H1 (cell line): ENCODE measurements at regions not wholly inside any gene's neighbourhood (a gene's known extent, or its start where the extent isn't known, plus 50 kb on each side); places are given as distances from the start of the nearest gene placed in this dataset.

Experiments used
- CTCF ChIA-PET: fragments of 300-600 bp; sonication (Branson Sonifier 250); formaldehyde crosslinking; loops from one replicate; lab custom pipeline; 2021; ENCODE audit not compliant: partially characterized antibody; lab: Charles Lee
- POLR2A ChIA-PET: fragments of 300-600 bp; sonication (Branson Sonifier 250); formaldehyde crosslinking; loops from one replicate; lab custom pipeline; 2021; ENCODE audit warnings: inconsistent platforms; ENCODE audit not compliant: partially characterized antibody; lab: Charles Lee
- DNase-seq, 2 experiments: peaks; one replicate each; pipeline versions ENCODE4 v3.0.0 to v3.0.0-alpha.2; 2010 to 2022; ENCODE audit warnings: low spot score in 2 of 2, low read depth in 1 of 2, mixed read lengths in 1 of 2
- FAIRE-seq: peaks from 2 replicates; lab custom pipeline; 2011; peaks lifted over from hg19 to GRCh38; lab: Jason Lieb, UNC
- H2AFZ ChIP-seq: 2 replicates; pipeline ENCODE4 v1.8.1; 2012; ENCODE audit warnings: low read length, inconsistent platforms
- H2AK5ac ChIP-seq: 2 replicates; pipeline ENCODE4 v1.6.1; 2013; ENCODE audit warnings: low read depth, low read length
- H2BK120ac ChIP-seq: replicated peaks from 2 replicates; pipeline ENCODE3; 2013; ENCODE audit warnings: low read depth, low read length, inconsistent platforms
- H2BK12ac ChIP-seq: 2 replicates; pipeline ENCODE4 v1.6.1; 2013; ENCODE audit warnings: low read depth, low read length
- H2BK15ac ChIP-seq: 2 replicates; pipeline ENCODE4 v1.6.1; 2013; ENCODE audit warnings: low read length
- H2BK20ac ChIP-seq: 2 replicates; pipeline ENCODE4 v1.6.1; 2013; ENCODE audit warnings: low read length
- H2BK5ac ChIP-seq: 2 replicates; pipeline ENCODE4 v1.6.1; 2013; ENCODE audit warnings: low read depth, low read length
- H3K14ac ChIP-seq: 2 replicates; pipeline ENCODE4 v1.6.1; 2013; ENCODE audit warnings: inconsistent platforms; ENCODE audit not compliant: insufficient read length
- H3K18ac ChIP-seq: 2 replicates; pipeline ENCODE4 v1.6.1; 2013; ENCODE audit warnings: low read length; ENCODE audit errors: extremely low read depth
- H3K23ac ChIP-seq: 2 replicates; pipeline ENCODE4 v1.6.1; 2013; ENCODE audit warnings: inconsistent platforms; ENCODE audit not compliant: insufficient read length
- H3K23me2 ChIP-seq: 2 replicates; pipeline ENCODE4 v1.6.1; 2013; ENCODE audit warnings: low read depth, low read length
- H3K27ac ChIP-seq: 2 replicates; pipeline ENCODE4 v1.6.1; 2011; ENCODE audit warnings: low read depth, low read length, inconsistent platforms
- H3K27me3 ChIP-seq, 4 experiments: replicated peaks in 1 of 4; 1 replicate in 1 of 4; 2 replicates in 3 of 4; pipeline versions ENCODE4 v1.6.1 to v1.8.1; 2011 to 2013; ENCODE audit warnings: low read length in 3 of 4, mild to moderate bottlenecking in 3 of 4, inconsistent platforms in 2 of 4, mixed read lengths in 2 of 4, moderate library complexity in 1 of 4; ENCODE audit not compliant: control insufficient read depth in 3 of 4, insufficient read depth in 3 of 4; ENCODE audit errors: extremely low read depth in 1 of 4
- H3K36me3 ChIP-seq, 4 experiments: 2 replicates each; pipeline versions ENCODE4 v1.6.1 to v1.8.1; 2011 to 2013; ENCODE audit warnings: mild to moderate bottlenecking in 4 of 4, low read length in 3 of 4, moderate library complexity in 2 of 4, control low read depth in 1 of 4, inconsistent platforms in 1 of 4; ENCODE audit not compliant: insufficient read depth in 4 of 4, control insufficient read depth in 2 of 4
- H3K4ac ChIP-seq: replicated peaks from 2 replicates; pipeline ENCODE3; 2013; ENCODE audit warnings: low read length, low read depth, mixed read lengths, inconsistent platforms; ENCODE audit not compliant: insufficient read length
- H3K4me1 ChIP-seq, 4 experiments: replicated peaks in 1 of 4; 1 replicate in 1 of 4; 2 replicates in 3 of 4; pipeline versions ENCODE4 v1.6.1 to v1.8.1; 2011 to 2013; ENCODE audit warnings: low read length in 3 of 4, inconsistent platforms in 2 of 4, mixed read lengths in 1 of 4; ENCODE audit not compliant: insufficient read depth in 4 of 4, control insufficient read depth in 3 of 4
- H3K4me2 ChIP-seq, 2 experiments: 2 replicates each; pipeline versions ENCODE4 v1.6.1 to v1.8.1; 2011 to 2013; ENCODE audit warnings: low read depth in 2 of 2, low read length in 2 of 2, control low read depth in 1 of 2, inconsistent platforms in 1 of 2, mild to moderate bottlenecking in 1 of 2; ENCODE audit not compliant: insufficient read depth in 1 of 2
- H3K4me3 ChIP-seq, 4 experiments: fragments of 200-600, 300-600 bp in 1 of 4; sonication (generic), shearing (Covaris generic), sonication (Bioruptor Twin) in 1 of 4; 2 replicates each; pipeline versions ENCODE4 v1.5.1 to v1.8.1; 2011 to 2016; ENCODE audit warnings: low read length in 4 of 4, low read depth in 3 of 4, control low read depth in 2 of 4, inconsistent platforms in 2 of 4, mild to moderate bottlenecking in 2 of 4, mixed read lengths in 1 of 4, moderate library complexity in 1 of 4; ENCODE audit not compliant: insufficient read depth in 2 of 4; ENCODE audit errors: extremely low read depth in 1 of 4
- H3K56ac ChIP-seq: replicated peaks from 2 replicates; pipeline ENCODE3; 2013; ENCODE audit warnings: low read depth, mild to moderate bottlenecking, mixed read lengths, low read length, inconsistent platforms; ENCODE audit not compliant: insufficient read length
- H3K79me1 ChIP-seq: 2 replicates; pipeline ENCODE4 v1.6.1; 2013; ENCODE audit warnings: low read depth, low read length, control low read depth
- H3K79me2 ChIP-seq, 2 experiments: 2 replicates each; pipeline versions ENCODE4 v1.6.1 to v1.8.1; 2012 to 2013; ENCODE audit warnings: low read length in 2 of 2, mild to moderate bottlenecking in 2 of 2, inconsistent platforms in 1 of 2; ENCODE audit not compliant: insufficient read depth in 2 of 2, control insufficient read depth in 1 of 2
- H3K9ac ChIP-seq, 4 experiments: replicated peaks in 1 of 4; 1 replicate in 1 of 4; 2 replicates in 3 of 4; pipeline versions ENCODE4 v1.6.1 to v1.8.1; 2011 to 2013; ENCODE audit warnings: low read depth in 3 of 4, low read length in 3 of 4, control low read depth in 2 of 4, mild to moderate bottlenecking in 2 of 4, moderate library complexity in 2 of 4, inconsistent platforms in 1 of 4; ENCODE audit errors: extremely low read depth in 1 of 4
- H3K9me3 ChIP-seq, 2 experiments: 2 replicates each; pipeline versions ENCODE4 v1.6.1 to v1.8.1; 2012 to 2013; ENCODE audit warnings: mild to moderate bottlenecking in 2 of 2, moderate library complexity in 2 of 2, control low read depth in 1 of 2, inconsistent platforms in 1 of 2, low read depth in 1 of 2, low read length in 1 of 2, mixed read lengths in 1 of 2; ENCODE audit not compliant: insufficient read depth in 2 of 2
- H4K20me1 ChIP-seq, 2 experiments: replicated peaks in 1 of 2; 2 replicates each; pipeline versions ENCODE3 to v1.8.1; 2011 to 2013; ENCODE audit warnings: inconsistent platforms in 2 of 2, low read length in 2 of 2, mild to moderate bottlenecking in 1 of 2; ENCODE audit not compliant: insufficient read depth in 2 of 2, control insufficient read depth in 1 of 2
- H4K5ac ChIP-seq: 2 replicates; pipeline ENCODE4 v1.6.1; 2013; ENCODE audit warnings: low read length, low read depth, mixed read lengths, inconsistent platforms; ENCODE audit not compliant: insufficient read length
- H4K8ac ChIP-seq: 2 replicates; pipeline ENCODE4 v1.8.0; 2013; ENCODE audit warnings: mild to moderate bottlenecking, moderate library complexity, low read length, inconsistent platforms; ENCODE audit not compliant: insufficient read depth; ENCODE audit errors: extremely low read depth
- H4K91ac ChIP-seq: replicated peaks from 2 replicates; pipeline ENCODE3; 2013; ENCODE audit warnings: low read length, mixed read lengths, inconsistent platforms; ENCODE audit not compliant: insufficient read length
- ASH2L ChIP-seq: fragments of 200-600, 300-600 bp; sonication (generic); IDR thresholded peaks from one replicate; pipeline ENCODE4 v1.7.1; 2017; ENCODE audit warnings: low read length
- ATF3 ChIP-seq: IDR thresholded peaks from 2 replicates; pipeline ENCODE4 v1.6.1; 2011; ENCODE audit warnings: low read depth, mild to moderate bottlenecking, low read length; ENCODE audit not compliant: insufficient read depth
- CHD2 ChIP-seq: IDR thresholded peaks from 2 replicates; pipeline ENCODE4 v1.6.1; 2012; ENCODE audit warnings: low read length, improper control_type of control experiment
- CTBP2 ChIP-seq: IDR thresholded peaks from 2 replicates; pipeline ENCODE4 v1.7.0; 2011; ENCODE audit warnings: borderline replicate concordance, mild to moderate bottlenecking, moderate library complexity, mixed read lengths, low read length; ENCODE audit not compliant: insufficient read depth, insufficient read length
- EP300 ChIP-seq, 2 experiments: IDR thresholded peaks; 1 replicate in 1 of 2; 2 replicates in 1 of 2; pipeline ENCODE4 v1.6.1; 2011 to 2012; ENCODE audit warnings: low read depth in 2 of 2, low read length in 2 of 2, mild to moderate bottlenecking in 2 of 2, borderline replicate concordance in 1 of 2, inconsistent platforms in 1 of 2, moderate library complexity in 1 of 2
- GTF2F1 ChIP-seq: IDR thresholded peaks from 2 replicates; pipeline ENCODE4 v1.6.1; 2012; ENCODE audit warnings: low read depth, low read length, improper control_type of control experiment, borderline replicate concordance
- KDM1A ChIP-seq: fragments of 200-600, 300-600 bp; sonication (generic); IDR thresholded peaks from 2 replicates; pipeline ENCODE4 v1.7.1; 2016; ENCODE audit warnings: mild to moderate bottlenecking, low read length, borderline replicate concordance
- POLR2A ChIP-seq, 2 experiments: IDR thresholded peaks; 1 replicate in 1 of 2; 2 replicates in 1 of 2; pipeline ENCODE4 v1.6.1; 2011; ENCODE audit warnings: low read depth in 2 of 2, low read length in 2 of 2, mild to moderate bottlenecking in 2 of 2; ENCODE audit errors: control extremely low read depth in 1 of 2
- POLR2AphosphoS5 ChIP-seq: IDR thresholded peaks from 2 replicates; pipeline ENCODE4 v1.6.1; 2011; ENCODE audit warnings: low read depth, low read length
- RFX5 ChIP-seq: IDR thresholded peaks from 2 replicates; pipeline ENCODE4 v1.6.1; 2011; ENCODE audit warnings: low read depth, low read length, improper control_type of control experiment, borderline replicate concordance
- SIN3A ChIP-seq, 2 experiments: IDR thresholded peaks in 1 of 2; conservative IDR thresholded peaks in 1 of 2; 2 replicates each; pipeline ENCODE4 v1.6.1; 2011 to 2012; ENCODE audit warnings: low read length in 2 of 2, improper control_type of control experiment in 1 of 2, low read depth in 1 of 2, mild to moderate bottlenecking in 1 of 2
- SP2 ChIP-seq: IDR thresholded peaks from 2 replicates; pipeline ENCODE4 v1.6.1; 2012; ENCODE audit warnings: mild to moderate bottlenecking, low read length, inconsistent platforms
- SUZ12 ChIP-seq: fragments of 200-600 bp; sonication (generic); IDR thresholded peaks from 2 replicates; pipeline ENCODE4 v1.6.1; 2012; ENCODE audit warnings: mild to moderate bottlenecking, inconsistent platforms, low read length, moderate library complexity, mixed read lengths
- WGBS, 2 experiments: shearing (Covaris generic) in 1 of 2; methylation state at CpG; one replicate each; pipeline versions ENCODE4 v1.1.6 to v1.1.7; 2013 to 2015; ENCODE audit warnings: low lambda C conversion rate in 2 of 2, mixed read lengths in 2 of 2, inconsistent platforms in 1 of 2, low coverage in 1 of 2, missing lambda C conversion rate in 1 of 2; ENCODE audit not compliant: insufficient replicate concordance in 2 of 2, insufficient coverage in 1 of 2, insufficient read length in 1 of 2; ENCODE audit errors: extremely low coverage in 1 of 2, missing lambda C conversion rate in 1 of 2; 5-methylcytosine and 5-hydroxymethylcytosine counted together

GRCh38 chr16:5228369-5228768, 130.8 kb upstream of the EEF2KMT start:
- no peaks in the 10 kb centered on the region for H3K36me3 ChIP-seq
- no peak for FAIRE-seq
- no peaks in the 10 kb centered on the region for H3K9me3 ChIP-seq
- H3K18ac ChIP-seq, result no peak overlapping the region; the same call in 1 of the 2 replicates
- peaks cover 2 to 14% (median 8%) of the 10 kb centered on the region in 4 experiments; a peak in 4 of 7 replicates for H3K4me1 ChIP-seq
- CTCF ChIA-PET, result no interaction called here
- no peak overlapping the region for H3K4ac ChIP-seq
- H3K14ac ChIP-seq, result no peak overlapping the region
- no peak overlapping the region for H2BK20ac ChIP-seq
- no peaks in the 10 kb centered on the region for H3K79me2 ChIP-seq
- H4K5ac ChIP-seq, result no peak overlapping the region
- no peaks in the 10 kb centered on the region for H4K20me1 ChIP-seq
- no peak overlapping the region; a peak in 1 of 4 replicates for H3K4me2 ChIP-seq
- POLR2A ChIA-PET, result interaction anchor here (1.4 kb wide), 1 partner anchor 262 kb away, joined by 3 read pairs; no protein-coding TSS in a partner anchor
- H3K27me3 ChIP-seq, result no peaks in the 10 kb centered on the region
- H3K4me3 ChIP-seq, result no peak overlapping the region
- H2BK120ac ChIP-seq, result no peak overlapping the region
- no peaks in the 10 kb centered on the region; the same call in 1 of the 2 replicates for H3K23me2 ChIP-seq
- H4K8ac ChIP-seq, result no peak overlapping the region
- no peak for DNase-seq
- 0 out of 2 replicates have a peak, but pooled peaks cover 2% of the 10 kb centered on the region for H3K79me1 ChIP-seq
- H3K9ac ChIP-seq, result no peak overlapping the region
- H2BK15ac ChIP-seq, result no peak overlapping the region; the same call in 1 of the 2 replicates
- no peak overlapping the region for H3K23ac ChIP-seq
- no peak overlapping the region for H3K56ac ChIP-seq
- no peak overlapping the region for H2BK5ac ChIP-seq
- 11 to 91% methylated on average over 1 to 2 of the region's 3 CpGs for WGBS, 2 experiments
- no peak overlapping the region for H2AK5ac ChIP-seq
- H3K27ac ChIP-seq, result no peak overlapping the region
- no peak overlapping the region for H2AFZ ChIP-seq
- 0 out of 2 replicates have a peak overlapping the region, but pooled peaks have one; percentile 35 for H2BK12ac ChIP-seq
- H4K91ac ChIP-seq, result no peak overlapping the region
- no peak for TF ChIP-seq SUZ12
- TF ChIP-seq ATF3, result no peak
- no peak for TF ChIP-seq POLR2A (IDR thresholded peaks at IDR 0.05; ENCODE audit: control extremely low read depth in 1 of 2, low read depth in 2 of 2, low read length in 2 of 2)
- TF ChIP-seq SIN3A (conservative IDR thresholded peaks at IDR 0.05 in 1 of 2, IDR thresholded peaks at IDR 0.05 in 1 of 2; ENCODE audit: low read depth in 1 of 2, low read length in 2 of 2), result peak; percentile 32 to 79; a peak in 2 of 4 replicates
- no peak for TF ChIP-seq ASH2L
- peak; percentile 88; the same call in 1 of the 2 replicates for TF ChIP-seq KDM1A
- TF ChIP-seq POLR2AphosphoS5, result no peak
- no peak for TF ChIP-seq CHD2
- no peak for TF ChIP-seq RFX5
- TF ChIP-seq EP300 (IDR thresholded peaks at IDR 0.05; ENCODE audit: borderline replicate concordance in 1 of 2, low read depth in 2 of 2, low read length in 2 of 2), result no peak
- TF ChIP-seq SP2, result no peak
- TF ChIP-seq GTF2F1, result no peak
- peak; percentile 62 for TF ChIP-seq CTBP2
